WTC11 (cell line): ENCODE measurements at regions not wholly inside any gene's neighbourhood (a gene's known extent, or its start where the extent isn't known, plus 50 kb on each side); places are given as distances from the start of the nearest gene placed in this dataset.

Source experiments
- ATAC-seq: fragments of 200-7000 bp; cut with Tn5 transposase; 2 replicates; pipeline ENCODE4 v1.10.0; 2021; ENCODE audit warnings: mild to moderate bottlenecking, moderate library complexity
- CTCF ChIA-PET: fragments of 300-600 bp; sonication (Branson Sonifier 250); formaldehyde crosslinking; loops from one replicate; lab custom pipeline; 2021; ENCODE audit warnings: antibody characterized with exemption; lab: Charles Lee
- POLR2A ChIA-PET: fragments of 350-600 bp; sonication (Branson Sonifier 250); formaldehyde crosslinking; loops from one replicate; lab custom pipeline; 2021; ENCODE audit warnings: antibody characterized with exemption; lab: Charles Lee
- DNase-seq: peaks from one replicate; pipeline ENCODE4 v3.0.0; 2021; ENCODE audit warnings: low spot score
- H3K27ac Mint-ChIP-seq: 2 replicates; pipeline ENCODE4 v1.8.0; 2021; ENCODE audit warnings: mixed read lengths
- H3K27me3 Mint-ChIP-seq: 2 replicates; pipeline ENCODE4 v1.8.0; 2021; ENCODE audit warnings: low read depth, mild to moderate bottlenecking, moderate library complexity, mixed read lengths
- H3K36me3 Mint-ChIP-seq: 2 replicates; pipeline ENCODE4 v1.8.0; 2021; ENCODE audit warnings: mixed read lengths
- H3K4me1 Mint-ChIP-seq: 2 replicates; pipeline ENCODE4 v1.8.0; 2022; ENCODE audit warnings: mixed read lengths
- H3K4me3 Mint-ChIP-seq: 2 replicates; pipeline ENCODE4 v1.8.0; 2021; ENCODE audit warnings: mild to moderate bottlenecking, moderate library complexity, mixed read lengths
- H3K9me3 Mint-ChIP-seq: 2 replicates; pipeline ENCODE4 v1.8.0; 2021; ENCODE audit warnings: mixed read lengths
- AR ChIP-seq: fragments of 250-450 bp; sonication (Bioruptor Pico); IDR thresholded peaks from 2 replicates; pipeline ENCODE4 v1.9.0; 2021; ENCODE audit warnings: mild to moderate bottlenecking
- ATF3 ChIP-seq: sonication (generic); formaldehyde crosslinking; conservative IDR thresholded peaks from 2 replicates; pipeline ENCODE4 v1.8.1; 2022; ENCODE audit warnings: mild to moderate bottlenecking, missing genetic modification reagents
- CBFB ChIP-seq: sonication (generic); formaldehyde crosslinking; IDR thresholded peaks from 2 replicates; pipeline ENCODE4 v1.8.1; 2022; ENCODE audit warnings: mild to moderate bottlenecking, low read depth, missing genetic modification reagents
- EMX1 ChIP-seq: fragments of 250-450 bp; sonication (Bioruptor Pico); IDR thresholded peaks from 2 replicates; pipeline ENCODE4 v1.8.0; 2021; ENCODE audit warnings: mild to moderate bottlenecking
- ESRRA ChIP-seq: sonication (generic); formaldehyde crosslinking; IDR thresholded peaks from 2 replicates; pipeline ENCODE4 v1.8.1; 2022; ENCODE audit warnings: mild to moderate bottlenecking, missing genetic modification reagents, borderline replicate concordance
- FOXK1 ChIP-seq: sonication (generic); formaldehyde crosslinking; IDR thresholded peaks from 2 replicates; pipeline ENCODE4 v1.8.0; 2022; ENCODE audit warnings: mild to moderate bottlenecking, moderate library complexity, missing genetic modification reagents
- GRHL2 ChIP-seq: fragments of 250-450 bp; sonication (Bioruptor Pico); IDR thresholded peaks from 2 replicates; pipeline ENCODE4 v1.8.0; 2022; ENCODE audit warnings: mild to moderate bottlenecking, moderate library complexity; ENCODE audit not compliant: insufficient replicate concordance, severe bottlenecking
- GTF2I ChIP-seq: fragments of 250-450 bp; sonication (Bioruptor Pico); conservative IDR thresholded peaks from 2 replicates; pipeline ENCODE4 v1.4.0; 2021; ENCODE audit warnings: mild to moderate bottlenecking
- MAX ChIP-seq: sonication (generic); formaldehyde crosslinking; IDR thresholded peaks from 2 replicates; pipeline ENCODE4 v1.8.0; 2022; ENCODE audit warnings: mild to moderate bottlenecking, missing genetic modification reagents
- MLX ChIP-seq: sonication (generic); formaldehyde crosslinking; IDR thresholded peaks from 2 replicates; pipeline ENCODE4 v1.8.1; 2023; ENCODE audit warnings: mild to moderate bottlenecking, missing genetic modification reagents, moderate library complexity
- NFE2L1 ChIP-seq: sonication (generic); formaldehyde crosslinking; IDR thresholded peaks from 2 replicates; pipeline ENCODE4 v1.8.1; 2023; ENCODE audit warnings: missing genetic modification reagents
- NFYB ChIP-seq: sonication (generic); formaldehyde crosslinking; conservative IDR thresholded peaks from 2 replicates; pipeline ENCODE4 v1.8.0; 2022; ENCODE audit warnings: low read depth, missing genetic modification reagents
- RORB ChIP-seq: fragments of 250-450 bp; sonication (Bioruptor Pico); IDR thresholded peaks from 2 replicates; pipeline ENCODE4 v1.9.0; 2021; ENCODE audit warnings: mild to moderate bottlenecking
- SOX15 ChIP-seq: fragments of 250-450 bp; sonication (Bioruptor Pico); IDR thresholded peaks from 2 replicates; pipeline ENCODE4 v1.9.0; 2021; ENCODE audit warnings: mild to moderate bottlenecking
- SP1 ChIP-seq: sonication (generic); formaldehyde crosslinking; conservative IDR thresholded peaks from 2 replicates; pipeline ENCODE4 v1.8.1; 2022; ENCODE audit warnings: missing genetic modification reagents
- STAT6 ChIP-seq: sonication (generic); formaldehyde crosslinking; conservative IDR thresholded peaks from 2 replicates; pipeline ENCODE4 v1.8.1; 2023; ENCODE audit warnings: mild to moderate bottlenecking, low read depth, missing genetic modification reagents, moderate library complexity
- ZNF219 ChIP-seq: sonication (generic); formaldehyde crosslinking; IDR thresholded peaks from 2 replicates; pipeline ENCODE4 v1.8.0; 2023; ENCODE audit warnings: missing genetic modification reagents, mild to moderate bottlenecking, borderline replicate concordance
- ZNF317 ChIP-seq: sonication (generic); formaldehyde crosslinking; IDR thresholded peaks from 2 replicates; pipeline ENCODE4 v1.8.1; 2023; ENCODE audit warnings: low read depth, mild to moderate bottlenecking, moderate library complexity, missing genetic modification reagents, borderline replicate concordance
- ZNF423 ChIP-seq: fragments of 250-450 bp; sonication (Bioruptor Pico); IDR thresholded peaks from 2 replicates; pipeline ENCODE4 v2.1.2; 2022; ENCODE audit warnings: mild to moderate bottlenecking, moderate library complexity
- ZNF532 ChIP-seq: fragments of 250-450 bp; sonication (Bioruptor Pico); IDR thresholded peaks from 2 replicates; pipeline ENCODE4 v1.9.0; 2021; ENCODE audit warnings: mild to moderate bottlenecking, borderline replicate concordance

- TF ChIP-seq ZNF423 (peak; percentile 61), GTF2I (CRISPR knock-in tag) (no peak)
- Mint-ChIP-seq H3K36me3 (no peaks in the 10 kb centered on the region), H3K27ac (no peak overlapping the region), H3K4me3 (no peak overlapping the region), H3K4me1 (peaks cover 56% of the 10 kb centered on the region), H3K27me3 (peaks cover 7% of the 10 kb centered on the region), H3K9me3 (no peaks in the 10 kb centered on the region)
- DNase-seq: no peak
- CTCF ChIA-PET: interaction anchor here (0.7 to 9.6 kb wide), 3 partner anchors 9 to 578 kb away, joined by 4 to 130 read pairs (median 14); partner anchors contain the start of gene LRFN2
- peak; percentile 43 for ATAC-seq
- POLR2A ChIA-PET: no interaction called here
These were observed 252.5 kb downstream of the LRFN2 start for GRCh38 chr6:40334496-40335270.

- Mint-ChIP-seq H3K9me3 (no peaks in the 10 kb centered on the region), H3K27ac (no peak overlapping the region), H3K27me3 (peaks cover 13% of the 10 kb centered on the region), H3K36me3 (no peaks in the 10 kb centered on the region), H3K4me3 (no peak overlapping the region), H3K4me1 (peaks cover 79% of the 10 kb centered on the region)
- ATAC-seq: no peak
- TF ChIP-seq MAX (CRISPR knock-in tag): no peak
- TF ChIP-seq AR (CRISPR knock-in tag): no peak
- TF ChIP-seq CBFB: no peak
- TF ChIP-seq SP1: no peak
- no peak for TF ChIP-seq MLX (CRISPR knock-in tag)
- no peak for TF ChIP-seq ZNF532 (CRISPR knock-in tag)
- no peak for TF ChIP-seq ZNF219 (CRISPR knock-in tag)
- no peak for TF ChIP-seq ZNF423
- TF ChIP-seq STAT6 (CRISPR knock-in tag): no peak
- no peak for TF ChIP-seq ZNF317 (CRISPR knock-in tag)
- TF ChIP-seq SOX15 (CRISPR knock-in tag): no peak
- TF ChIP-seq FOXK1 (CRISPR knock-in tag): no peak
- TF ChIP-seq ATF3: no peak
- TF ChIP-seq NFYB (CRISPR knock-in tag): no peak
- no peak for TF ChIP-seq GRHL2 (CRISPR knock-in tag)
- no peak for TF ChIP-seq NFE2L1 (CRISPR knock-in tag)
- TF ChIP-seq ESRRA (CRISPR knock-in tag): no peak
- TF ChIP-seq EMX1: no peak
- no peak for TF ChIP-seq RORB (CRISPR knock-in tag)
- POLR2A ChIA-PET: no interaction called here
- CTCF ChIA-PET: interaction anchor here (1.0 to 9.6 kb wide), 7 partner anchors 8 to 299 kb away, joined by 3 to 130 read pairs (median 5); partner anchors contain the start of gene LRFN2
- DNase-seq: no peak
These were observed 255.6 kb downstream of the LRFN2 start for GRCh38 chr6:40331545-40331944.
